ENCODE measurements at regions not wholly inside any gene's neighbourhood (a gene's known extent, or its start where the extent isn't known, plus 50 kb on each side); places are given as distances from the start of the nearest gene placed in this dataset.
"Not testable (repeated sequence)": the region's sequence is repeated elsewhere in the genome, so short reads cannot be mapped to it uniquely, and the experiment has no call there.

GRCh38 chr6:51118792-51119191 lies 300.1 kb downstream of the TFAP2B start:
- H3K27ac Mint-ChIP-seq, result peak overlapping the region in 1 of 3 experiments; percentile 19
- H3K4me1 Mint-ChIP-seq, result peaks cover 5% of the 10 kb centered on the region
- no peaks in the 10 kb centered on the region for H3K36me3 Mint-ChIP-seq (ENCODE audit: low read depth)
- no peak overlapping the region for H3K4me3 Mint-ChIP-seq
- no peak for TF ChIP-seq CTCF (IDR thresholded peaks at IDR 0.05; ENCODE audit: unreplicated experiment in 3 of 3)
- peaks cover 5% of the 10 kb centered on the region for H3K9me3 Mint-ChIP-seq
- H3K27me3 Mint-ChIP-seq (ENCODE audit: low read depth), result peaks cover 3% of the 10 kb centered on the region

- no peak overlapping the region for H3K27ac Mint-ChIP-seq
- no peak overlapping the region for H3K4me3 Mint-ChIP-seq
- peaks cover 5% of the 10 kb centered on the region for H3K9me3 Mint-ChIP-seq
- H3K36me3 Mint-ChIP-seq (ENCODE audit: low read depth), result no peaks in the 10 kb centered on the region
- no peak for TF ChIP-seq CTCF (IDR thresholded peaks at IDR 0.05; ENCODE audit: unreplicated experiment in 3 of 3)
- H3K4me1 Mint-ChIP-seq, result peaks cover 5% of the 10 kb centered on the region
- H3K27me3 Mint-ChIP-seq (ENCODE audit: low read depth), result peaks cover 3% of the 10 kb centered on the region
Observed at GRCh38 chr6:51120016-51120415, 301.3 kb downstream of the TFAP2B start.

- not testable (repeated sequence) for H3K4me3 Mint-ChIP-seq; H3K27me3 Mint-ChIP-seq (ENCODE audit: low read depth); H3K36me3 Mint-ChIP-seq (ENCODE audit: low read depth); H3K4me1 Mint-ChIP-seq; H3K9me3 Mint-ChIP-seq; H3K27ac Mint-ChIP-seq
Observed at GRCh38 chr6:51121380-51121976, 302.8 kb downstream of the TFAP2B start.

GRCh38 chr6:51129043-51129442 lies 310.4 kb downstream of the TFAP2B start:
- H3K4me1 Mint-ChIP-seq, result no peaks in the 10 kb centered on the region
- H3K27ac Mint-ChIP-seq, result no peak overlapping the region
- H3K36me3 Mint-ChIP-seq (ENCODE audit: low read depth), result no peaks in the 10 kb centered on the region
- TF ChIP-seq CTCF (IDR thresholded peaks at IDR 0.05; ENCODE audit: unreplicated experiment in 3 of 3), result no peak
- no peak overlapping the region for H3K4me3 Mint-ChIP-seq
- no peaks in the 10 kb centered on the region for H3K27me3 Mint-ChIP-seq (ENCODE audit: low read depth)
- H3K9me3 Mint-ChIP-seq, result peaks cover 19% of the 10 kb centered on the region

GRCh38 chr6:51137777-51138176 lies 319.1 kb downstream of the TFAP2B start:
- Mint-ChIP-seq H3K4me3 (no peak overlapping the region), H3K4me1 (no peaks in the 10 kb centered on the region), H3K36me3 (ENCODE audit: low read depth) (peaks cover 4% of the 10 kb centered on the region), H3K27ac (peak overlapping the region in 1 of 3 experiments; percentile 65), H3K9me3 (peaks cover 10% of the 10 kb centered on the region), H3K27me3 (ENCODE audit: low read depth) (no peaks in the 10 kb centered on the region)
- no peak for TF ChIP-seq CTCF (IDR thresholded peaks at IDR 0.05; ENCODE audit: unreplicated experiment in 3 of 3)

GRCh38 chr6:51139950-51140385 lies 321.3 kb downstream of the TFAP2B start:
- TF ChIP-seq CTCF (IDR thresholded peaks at IDR 0.05; ENCODE audit: unreplicated experiment in 3 of 3), result no peak
- Mint-ChIP-seq H3K4me1 (no peaks in the 10 kb centered on the region), H3K9me3 (peaks cover 9% of the 10 kb centered on the region), H3K27me3 (ENCODE audit: low read depth) (no peaks in the 10 kb centered on the region), H3K27ac (no peak overlapping the region), H3K4me3 (no peak overlapping the region), H3K36me3 (ENCODE audit: low read depth) (peaks cover 4% of the 10 kb centered on the region)

Data from nephron (organoid).